Hepatocyte (in vitro differentiated cells): ENCODE measurements at regions not wholly inside any gene's neighbourhood (a gene's known extent, or its start where the extent isn't known, plus 50 kb on each side); places are given as distances from the start of the nearest gene placed in this dataset.

Source experiments
- EZH2 ChIP-seq: fragments of 200-600 bp; sonication (generic); IDR thresholded peaks from 2 replicates; pipeline ENCODE4 v1.6.1; 2016; ENCODE audit warnings: antibody characterized with exemption, mild to moderate bottlenecking, borderline replicate concordance
- TF ChIP-seq, protein P1 (sequence below): fragments of 200-600 bp; sonication (generic); IDR thresholded peaks from 2 replicates; pipeline ENCODE4 v1.5.1; 2016; ENCODE audit warnings: antibody characterized with exemption, mild to moderate bottlenecking; ENCODE audit not compliant: poor library complexity

DNA sequence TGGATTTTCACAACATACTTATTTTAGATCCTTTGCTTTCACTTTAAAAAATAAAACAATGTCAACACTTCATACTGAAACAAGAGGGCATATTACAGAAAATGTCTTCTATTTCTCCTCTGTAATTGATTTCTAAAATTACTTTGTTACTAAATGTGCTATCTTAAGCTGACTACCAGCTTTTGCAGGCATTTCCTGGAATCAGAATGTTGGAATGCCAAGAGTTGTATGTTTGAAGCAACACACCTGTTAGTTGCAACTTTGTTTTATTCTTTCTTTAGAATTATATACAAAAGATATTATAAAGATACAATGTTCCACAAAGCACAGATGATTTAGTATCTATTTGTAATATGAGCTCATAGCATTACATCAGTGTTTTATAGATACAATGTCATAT is 62.5 kb upstream of the TMEM170B start:
- TF ChIP-seq EZH2 = no peak
- TF ChIP-seq, protein P1, sequence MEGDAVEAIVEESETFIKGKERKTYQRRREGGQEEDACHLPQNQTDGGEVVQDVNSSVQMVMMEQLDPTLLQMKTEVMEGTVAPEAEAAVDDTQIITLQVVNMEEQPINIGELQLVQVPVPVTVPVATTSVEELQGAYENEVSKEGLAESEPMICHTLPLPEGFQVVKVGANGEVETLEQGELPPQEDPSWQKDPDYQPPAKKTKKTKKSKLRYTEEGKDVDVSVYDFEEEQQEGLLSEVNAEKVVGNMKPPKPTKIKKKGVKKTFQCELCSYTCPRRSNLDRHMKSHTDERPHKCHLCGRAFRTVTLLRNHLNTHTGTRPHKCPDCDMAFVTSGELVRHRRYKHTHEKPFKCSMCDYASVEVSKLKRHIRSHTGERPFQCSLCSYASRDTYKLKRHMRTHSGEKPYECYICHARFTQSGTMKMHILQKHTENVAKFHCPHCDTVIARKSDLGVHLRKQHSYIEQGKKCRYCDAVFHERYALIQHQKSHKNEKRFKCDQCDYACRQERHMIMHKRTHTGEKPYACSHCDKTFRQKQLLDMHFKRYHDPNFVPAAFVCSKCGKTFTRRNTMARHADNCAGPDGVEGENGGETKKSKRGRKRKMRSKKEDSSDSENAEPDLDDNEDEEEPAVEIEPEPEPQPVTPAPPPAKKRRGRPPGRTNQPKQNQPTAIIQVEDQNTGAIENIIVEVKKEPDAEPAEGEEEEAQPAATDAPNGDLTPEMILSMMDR = no peak
